Kidney glomerular epithelial cell (primary cell): ENCODE measurements at regions not wholly inside any gene's neighbourhood (a gene's known extent, or its start where the extent isn't known, plus 50 kb on each side); places are given as distances from the start of the nearest gene placed in this dataset.
A peak's percentile ranks its signal among the peaks of the same experiment; 100 is the strongest.

ENCODE experiments used
- DNase-seq: peaks from one replicate; lab custom pipeline; 2025; lab: John Stamatoyannopoulos, UW

- no peak for DNase-seq
Observed at GRCh38 chr14:95466506-95466905, 49.9 kb downstream of the SYNE3 start.

- DNase-seq, result no peak
Observed at GRCh38 chr14:95465936-95466335, 50.5 kb downstream of the SYNE3 start.

DNA sequence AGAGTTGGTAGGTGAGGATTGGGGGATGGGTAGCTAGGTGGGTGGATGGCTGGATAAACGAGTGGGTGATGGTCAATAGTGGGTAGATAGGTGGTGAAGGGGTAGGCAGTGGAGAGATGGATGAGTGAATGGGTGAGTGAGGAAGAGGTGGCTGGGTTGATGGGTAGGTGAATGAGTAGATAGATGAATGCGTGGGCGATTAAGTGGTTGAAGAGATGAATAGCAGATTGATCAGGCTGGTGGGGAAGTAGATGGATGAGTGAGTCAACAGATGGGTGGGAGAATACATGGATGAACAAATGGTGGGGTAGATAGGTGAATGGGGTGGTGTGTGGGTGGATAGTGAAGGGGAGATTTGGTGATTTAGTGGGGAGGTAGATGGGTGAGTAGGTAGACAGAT lies 51.1 kb downstream of the SYNE3 start:
- DNase-seq, result no peak

- DNase-seq, result no peak
Observed at GRCh38 chr14:95464514-95464913, 51.9 kb downstream of the SYNE3 start.

DNA sequence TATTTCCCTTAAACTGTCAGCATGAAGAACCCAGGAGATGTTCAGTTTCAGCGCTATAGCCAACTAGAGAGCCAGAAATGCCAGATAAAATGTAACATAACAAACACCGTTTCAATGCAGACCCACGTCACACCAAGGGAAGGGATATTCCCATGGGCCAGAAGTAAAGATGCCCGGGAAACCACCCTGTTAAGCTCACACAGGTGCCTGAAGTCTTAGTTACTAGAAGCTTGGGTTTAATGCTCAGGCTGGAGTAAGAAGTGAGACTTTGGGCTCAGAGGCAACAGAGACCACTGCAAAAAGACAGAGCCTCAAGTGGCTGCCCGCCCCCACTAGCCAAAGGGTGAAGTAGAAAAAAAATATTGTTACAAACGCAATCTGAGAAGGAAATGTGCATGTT lies 52.3 kb downstream of the SYNE3 start:
- DNase-seq, result no peak

- no peak for DNase-seq
Observed at GRCh38 chr14:95463171-95463901, 53.1 kb downstream of the SYNE3 start.

GRCh38 chr14:95462491-95462890 lies 54.0 kb downstream of the SYNE3 start:
- DNase-seq, result no peak

GRCh38 chr14:95460647-95461478 lies 55.6 kb downstream of the SYNE3 start:
- DNase-seq, result peak; percentile 90

GRCh38 chr14:95458906-95459305 lies 57.5 kb downstream of the SYNE3 start:
- no peak for DNase-seq

DNA sequence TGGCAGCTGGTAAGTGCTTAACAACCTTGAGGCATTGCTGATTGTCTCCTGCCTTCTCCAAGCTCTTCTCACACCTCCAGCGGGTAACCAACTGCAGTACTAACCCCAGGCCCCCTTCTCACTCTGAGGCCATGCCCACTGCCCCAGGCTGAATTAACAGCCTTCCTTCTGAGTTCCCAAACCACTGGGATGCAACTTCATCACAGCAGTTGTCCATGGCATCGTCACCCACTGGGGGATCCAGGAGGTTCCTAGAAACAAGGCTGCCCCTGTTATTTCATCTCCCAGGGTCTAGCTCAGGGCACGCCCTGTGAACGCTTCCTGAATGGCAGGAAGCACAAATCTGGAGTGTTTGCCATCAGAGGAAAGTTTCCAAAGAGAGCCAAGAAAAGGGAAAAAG lies 58.0 kb downstream of the SYNE3 start:
- no peak for DNase-seq

GRCh38 chr14:95456281-95456680 lies 60.2 kb downstream of the SYNE3 start:
- no peak for DNase-seq

DNA sequence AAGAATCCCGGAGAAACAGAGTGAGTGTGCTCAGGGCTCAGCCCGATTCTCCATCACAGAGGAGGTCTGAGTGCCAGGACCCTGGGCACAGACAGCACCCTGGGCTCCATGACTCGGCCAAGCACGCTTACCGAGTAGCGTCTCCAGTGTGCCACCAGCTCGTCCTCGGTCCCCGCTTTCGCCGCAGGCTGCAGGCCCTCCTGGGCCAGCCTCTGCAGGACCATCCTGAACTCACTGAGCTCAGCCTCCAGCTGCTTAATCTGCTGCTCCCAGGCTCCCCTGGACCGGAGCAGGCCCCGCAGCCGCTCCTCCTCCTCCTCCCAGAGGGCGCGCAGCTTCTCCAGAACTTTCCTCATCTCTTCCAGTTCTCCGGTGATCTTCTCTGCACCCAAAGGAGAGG lies 61.2 kb downstream of the SYNE3 start:
- no peak for DNase-seq

GRCh38 chr14:95453713-95453980 lies 62.8 kb downstream of the SYNE3 start:
- no peak for DNase-seq

GRCh38 chr14:95452893-95453712 lies 63.3 kb downstream of the SYNE3 start:
- no peak for DNase-seq

GRCh38 chr14:95452176-95452892 lies 64.1 kb downstream of the SYNE3 start:
- no peak for DNase-seq

- DNase-seq, result no peak
Observed at GRCh38 chr14:95449131-95449530, 67.3 kb downstream of the SYNE3 start.

GRCh38 chr14:95446470-95446869 lies 70.0 kb downstream of the SYNE3 start:
- no peak for DNase-seq

DNA sequence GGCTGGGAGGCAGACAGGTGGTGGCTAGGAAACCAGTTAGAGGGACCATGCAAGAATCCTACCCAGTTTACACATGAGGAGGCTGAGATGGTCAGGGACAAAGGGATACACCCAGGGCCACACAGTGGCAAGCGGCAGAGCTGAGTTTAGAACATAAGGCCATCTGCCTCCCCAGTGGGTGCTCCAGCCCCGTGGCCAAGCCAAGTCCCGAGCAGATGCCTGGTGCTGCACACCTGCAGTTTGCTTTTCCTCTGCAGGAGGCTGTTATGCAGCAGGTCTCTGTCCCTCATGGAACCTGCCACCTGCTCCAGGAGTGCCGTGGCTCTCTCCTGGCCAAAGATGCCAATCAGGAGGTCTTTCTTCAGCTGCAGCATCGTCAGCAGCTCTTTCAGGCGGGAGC lies 70.8 kb downstream of the SYNE3 start:
- no peak for DNase-seq

- no peak for DNase-seq
Observed at GRCh38 chr14:95445161-95445560, 71.3 kb downstream of the SYNE3 start.

- no peak for DNase-seq
Observed at GRCh38 chr14:95444132-95445129, 72.0 kb downstream of the SYNE3 start.

- DNase-seq, result peak; percentile 53
Observed at GRCh38 chr14:95442633-95443021, 73.8 kb downstream of the SYNE3 start.
